ENCODE measurements at regions not wholly inside any gene's neighbourhood (a gene's known extent, or its start where the extent isn't known, plus 50 kb on each side); places are given as distances from the start of the nearest gene placed in this dataset.
A peak's percentile ranks its signal among the peaks of the same experiment; 100 is the strongest.

GRCh38 chr22:49638001-49638400 lies 189.7 kb downstream of the BRD1 start:
- DNase-seq = no peak

DNA sequence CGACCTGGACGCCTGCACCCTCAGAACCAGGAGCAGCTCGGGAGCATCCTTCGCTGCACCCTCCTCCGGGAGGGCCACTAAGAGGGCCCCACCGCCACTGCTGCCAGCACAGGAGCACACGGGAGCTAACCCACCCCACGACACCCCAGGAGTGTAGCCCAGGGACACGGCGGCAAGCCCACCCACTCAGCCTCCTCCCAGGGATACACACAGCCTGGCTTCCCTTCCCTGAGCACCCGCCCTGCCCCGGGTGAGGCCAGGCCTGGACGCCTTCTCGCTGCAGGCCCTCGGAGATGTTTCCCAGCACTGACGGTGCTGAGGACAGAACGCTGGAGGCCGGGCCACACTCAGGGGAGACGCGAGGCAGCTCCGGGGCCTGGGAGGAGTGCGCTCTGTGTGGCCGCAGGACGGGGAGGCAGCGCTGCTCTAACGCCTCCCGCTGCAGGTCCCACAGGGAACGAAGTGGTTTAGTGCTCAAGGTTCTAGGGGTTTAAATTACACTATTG lies 190.4 kb downstream of the BRD1 start:
- DNase-seq = no peak

- no peak for DNase-seq
Measured at GRCh38 chr22:49636649-49637048, 191.0 kb downstream of the BRD1 start.

DNA sequence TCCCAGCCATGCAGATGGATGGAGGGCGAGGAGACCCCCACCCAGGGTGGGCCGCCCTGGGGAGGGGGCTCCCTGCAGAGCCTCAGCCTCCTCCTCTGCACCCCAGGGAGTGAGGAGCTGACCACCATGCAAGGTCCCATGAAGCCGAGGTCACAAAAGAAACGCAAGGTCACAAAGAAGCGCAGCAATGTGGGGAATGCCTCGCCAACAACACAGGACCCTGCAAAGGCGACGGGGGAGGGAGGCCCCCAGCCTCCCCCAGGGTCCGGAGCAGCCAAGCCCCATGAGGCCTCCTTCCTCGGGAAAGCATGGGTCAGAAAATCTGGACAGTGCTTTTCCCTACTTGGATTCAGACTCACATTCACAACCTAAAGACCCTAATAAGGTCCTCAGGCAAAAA lies 191.5 kb downstream of the BRD1 start:
- no peak for DNase-seq

- DNase-seq = no peak
Measured at GRCh38 chr22:49634006-49634772, 193.5 kb downstream of the BRD1 start.

DNA sequence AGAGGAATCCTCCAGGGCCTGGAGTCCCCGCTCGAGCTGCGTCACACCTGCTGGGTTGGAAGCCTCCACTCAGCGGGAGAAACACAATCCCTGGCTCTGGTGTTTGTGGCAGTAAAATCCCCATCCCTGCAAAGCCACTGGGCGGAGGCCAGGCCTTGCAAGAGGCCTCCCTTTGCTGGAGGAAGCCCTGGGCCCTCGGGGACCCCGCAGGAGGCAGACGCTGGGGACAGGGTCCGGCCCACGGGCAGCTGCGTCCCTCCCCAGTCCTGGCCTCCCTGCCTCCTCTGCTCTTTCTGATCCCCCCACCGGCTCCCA lies 194.7 kb downstream of the BRD1 start:
- DNase-seq = no peak

DNA sequence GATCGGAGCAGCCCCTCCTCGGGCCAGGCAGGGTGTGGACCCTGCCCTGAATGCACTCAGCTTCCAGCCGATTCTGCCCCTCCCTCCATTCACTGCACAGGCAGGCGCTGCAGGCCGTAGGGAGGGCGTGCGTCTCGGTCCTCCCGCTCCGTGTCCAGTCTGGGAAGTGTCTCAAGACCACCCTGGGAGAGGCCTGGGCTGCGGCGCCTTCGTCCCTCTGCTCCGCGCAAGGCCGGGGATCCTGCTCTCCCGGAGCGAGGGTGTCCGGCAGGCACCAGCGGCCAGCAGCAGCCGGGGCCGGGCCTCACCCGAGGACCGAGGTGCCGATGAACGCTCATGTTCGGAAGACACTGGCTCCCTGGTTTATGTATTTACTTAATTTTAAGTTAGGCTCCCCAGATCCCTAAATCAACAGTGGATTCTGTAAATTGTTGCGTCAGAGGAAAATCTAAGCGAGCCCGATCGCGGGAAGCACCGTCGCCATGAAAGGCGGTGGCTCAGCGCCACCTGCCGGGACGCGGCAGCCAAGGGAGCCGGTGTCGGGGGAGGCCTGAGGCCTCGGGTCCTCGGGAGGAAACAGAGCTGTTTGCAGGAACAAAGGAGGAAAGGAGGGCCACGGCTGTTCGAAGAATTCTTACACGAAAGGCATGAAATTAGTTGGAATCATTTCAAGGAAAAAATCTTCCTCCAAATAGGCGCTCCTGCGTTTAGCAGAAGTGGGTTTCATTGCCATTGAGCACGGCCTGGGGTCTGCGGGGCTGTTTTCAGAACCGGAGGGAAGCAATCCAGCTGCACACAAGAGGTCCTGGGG lies 195.3 kb downstream of the BRD1 start:
- peak; percentile 16 for DNase-seq

- no peak for DNase-seq
Measured at GRCh38 chr22:49630448-49630946, 197.2 kb downstream of the BRD1 start.

GRCh38 chr22:49629586-49630447 lies 197.9 kb downstream of the BRD1 start:
- no peak for DNase-seq

- no peak for DNase-seq
Measured at GRCh38 chr22:49629261-49629570, 198.5 kb downstream of the BRD1 start.

- DNase-seq = no peak
Measured at GRCh38 chr22:49628391-49629260, 199.0 kb downstream of the BRD1 start.

DNA sequence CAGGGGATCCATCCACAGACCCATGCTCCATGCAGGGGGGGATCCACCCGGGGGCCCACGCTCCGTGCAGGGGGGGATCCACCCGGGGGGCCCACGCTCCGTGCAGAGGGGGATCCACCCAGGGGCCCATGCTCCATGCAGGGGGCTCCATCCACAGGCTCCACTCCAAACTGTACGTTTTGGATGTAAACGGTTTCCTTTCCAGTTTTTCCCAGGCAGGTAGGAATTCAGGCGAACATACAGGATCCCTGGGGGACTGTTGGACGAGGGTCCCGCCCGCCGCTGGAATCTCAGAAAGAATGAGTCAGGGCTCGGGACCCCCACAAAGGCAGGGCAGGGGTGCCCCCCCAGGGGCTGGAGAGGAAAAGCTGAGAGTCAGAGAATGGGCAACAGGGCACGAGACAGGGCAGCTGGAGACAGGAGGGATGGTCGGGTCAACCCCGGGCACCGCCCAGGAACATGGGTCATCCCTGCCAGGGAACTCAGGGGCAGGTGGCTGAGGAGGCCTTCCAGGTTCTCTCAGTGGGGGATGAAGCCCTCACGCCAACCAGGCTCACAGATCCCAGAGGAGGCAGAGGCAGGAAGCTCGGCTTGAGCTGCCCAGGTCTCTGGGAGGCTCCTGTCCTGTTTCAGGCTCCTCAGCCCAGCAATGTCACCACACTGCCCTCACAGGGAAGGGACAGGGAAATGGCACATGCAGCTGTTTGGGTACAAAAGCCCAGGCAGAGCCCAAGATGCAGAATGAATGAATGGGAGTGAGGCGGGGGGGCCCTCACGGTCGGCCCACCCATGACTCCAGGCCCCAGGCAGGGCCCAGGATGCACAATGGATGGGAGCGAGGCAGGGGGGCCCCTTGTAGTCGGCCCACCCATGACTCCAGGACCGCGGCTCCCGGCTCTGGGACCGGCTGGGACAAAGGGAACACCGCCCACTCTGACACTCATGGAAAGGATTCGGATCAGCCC lies 200.2 kb downstream of the BRD1 start:
- no peak for DNase-seq

DNA sequence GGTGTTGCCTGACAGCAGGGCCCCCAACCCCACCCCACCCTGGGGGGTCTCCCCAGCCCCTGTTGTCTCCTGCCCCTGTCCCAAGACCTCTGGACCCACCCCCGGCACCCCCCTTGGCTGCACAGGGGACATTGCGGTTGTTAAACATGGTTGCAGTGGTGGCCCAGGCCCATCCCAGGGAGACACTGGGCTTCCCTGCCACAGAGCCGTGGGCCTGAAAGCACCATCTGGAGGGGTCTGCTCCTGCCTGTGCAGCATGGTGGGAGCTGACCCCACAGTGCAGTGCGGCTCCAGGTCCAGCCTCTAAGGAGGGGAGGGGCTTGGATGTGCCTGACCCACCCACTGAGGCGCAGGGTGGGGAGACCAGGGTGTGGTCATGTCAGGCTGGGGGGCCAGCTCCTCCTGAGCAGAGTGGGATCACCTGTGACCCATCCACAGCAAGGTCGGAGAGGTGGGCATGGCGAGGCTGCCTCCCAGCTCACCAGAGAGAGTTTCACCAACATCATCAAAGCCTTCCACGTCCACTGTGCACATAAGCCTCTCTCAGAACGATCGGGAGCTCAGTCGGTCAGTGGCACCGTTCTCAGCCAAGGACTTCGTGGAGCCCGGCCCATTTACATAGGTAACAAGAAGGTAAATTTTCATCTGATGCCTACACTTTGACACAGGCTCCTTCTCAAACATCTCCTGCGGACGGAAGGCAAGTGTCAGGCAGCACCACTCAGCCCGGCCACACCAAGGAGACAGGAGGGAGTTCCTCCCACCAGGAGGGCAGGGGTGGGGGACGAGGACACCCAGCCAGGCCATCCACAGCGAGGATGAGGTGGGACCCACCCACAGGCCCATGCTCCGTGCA lies 201.1 kb downstream of the BRD1 start:
- DNase-seq = no peak

DNA sequence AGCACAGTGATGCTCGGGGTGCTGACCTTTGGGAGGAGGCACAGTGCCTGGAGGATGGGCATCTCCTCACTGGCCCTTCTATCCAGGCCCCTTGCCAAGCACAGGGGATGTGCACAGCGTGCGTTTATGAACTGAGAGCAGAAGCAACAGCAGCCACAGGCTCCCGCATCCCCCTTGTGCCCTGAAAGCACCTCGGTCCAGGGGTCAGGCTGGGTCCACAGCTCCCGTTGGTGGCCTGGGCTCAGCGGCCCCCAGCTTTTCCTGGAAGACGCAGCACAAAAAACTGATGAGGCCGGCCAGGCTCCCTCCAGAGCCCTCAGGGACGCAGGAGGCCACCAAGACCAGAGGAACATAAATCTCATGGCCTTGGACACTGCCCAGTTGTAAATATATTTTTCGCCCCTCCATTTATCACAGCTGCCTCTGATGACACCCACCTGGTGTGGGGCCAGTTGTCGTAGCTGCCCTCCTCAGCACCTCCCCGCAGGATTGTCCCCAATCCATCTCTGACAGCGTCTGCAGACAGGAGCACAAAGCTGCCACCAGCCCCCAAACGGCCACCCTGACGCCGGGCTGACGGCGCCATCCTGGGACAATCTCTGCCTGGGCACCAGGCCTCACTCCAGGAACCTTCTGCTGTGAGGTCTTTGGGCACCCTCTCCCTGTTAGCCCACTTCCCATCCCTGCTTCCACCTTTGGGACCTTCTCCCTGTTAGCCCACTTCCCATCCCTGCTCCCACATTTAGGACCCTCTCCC lies 203.1 kb downstream of the BRD1 start:
- DNase-seq = no peak

DNA sequence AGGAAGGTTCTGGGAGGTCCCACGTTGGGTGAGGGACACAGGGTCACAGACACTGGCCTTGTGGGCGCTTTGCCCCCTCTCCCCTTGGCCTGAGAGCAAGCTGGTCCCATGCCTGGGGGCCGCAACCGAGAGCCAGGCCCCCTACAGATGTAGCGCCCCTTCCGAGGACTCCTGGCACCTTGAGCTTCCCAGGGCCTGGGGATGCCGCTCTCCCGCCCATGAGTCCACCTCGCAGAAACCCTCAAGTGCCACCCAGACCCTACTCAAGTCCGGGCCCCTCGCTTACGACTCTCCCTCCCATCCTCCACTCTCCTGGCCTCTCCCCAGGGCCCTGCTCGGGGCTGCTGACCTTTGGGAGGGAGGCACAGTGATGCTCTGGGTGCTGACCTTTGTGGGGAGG lies 204.0 kb downstream of the BRD1 start:
- DNase-seq = no peak

DNA sequence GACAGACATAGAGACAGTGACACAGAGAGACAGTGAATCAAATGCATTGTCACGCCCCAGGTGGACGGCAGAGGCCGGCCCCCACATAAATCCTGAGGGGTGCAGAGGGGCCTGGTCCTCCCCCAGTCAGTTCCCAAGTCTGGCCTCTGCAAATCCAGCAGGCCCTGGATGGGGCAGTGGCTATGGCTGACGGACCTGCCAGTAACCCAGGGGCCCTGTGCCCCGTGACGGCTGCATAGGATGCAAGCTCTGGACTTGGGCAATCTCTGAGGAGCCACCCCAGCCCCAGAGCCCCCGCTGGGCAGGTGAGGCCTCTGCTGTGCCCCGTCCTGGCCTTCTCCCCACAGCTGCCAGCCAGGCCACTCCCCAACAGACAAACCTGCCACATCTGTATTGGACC lies 204.5 kb downstream of the BRD1 start:
- no peak for DNase-seq

- DNase-seq = no peak
Measured at GRCh38 chr22:49622241-49623105, 205.2 kb downstream of the BRD1 start.

DNA sequence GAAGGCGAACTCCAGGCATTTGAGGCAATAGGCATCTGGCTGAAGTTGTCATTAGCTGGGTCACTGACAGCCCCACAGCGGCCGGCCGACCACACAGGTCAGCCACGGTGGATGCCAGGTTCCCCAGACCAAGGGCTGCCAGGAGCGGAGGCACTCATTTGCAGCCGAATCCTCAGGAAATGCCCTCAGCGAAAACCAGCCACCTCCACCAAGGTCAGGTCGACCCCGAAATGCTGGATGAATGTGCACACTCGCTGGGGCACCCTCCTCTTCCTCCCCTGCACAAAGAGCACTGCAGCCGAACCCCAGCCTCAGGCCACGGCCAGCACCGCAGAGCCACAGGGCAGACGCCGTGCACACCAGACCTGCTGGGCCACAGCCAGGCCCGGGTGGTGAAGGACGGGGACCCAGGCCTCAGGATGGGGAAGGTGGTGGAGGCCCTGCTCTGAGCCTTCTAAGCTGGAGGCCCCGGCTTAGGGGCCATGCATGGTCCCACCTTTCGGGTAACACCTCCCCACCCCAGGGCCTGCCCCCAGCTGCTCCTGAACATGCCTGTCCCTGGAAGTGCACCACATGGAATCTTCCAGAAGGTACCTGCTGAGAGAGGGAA lies 206.0 kb downstream of the BRD1 start:
- DNase-seq = no peak

Data from activated CD4-positive, alpha-beta T cell treated with anti-CD3 and anti-CD28 coated beads, Interleukin-2, amount 50 U/mL, for 16 hours (primary cell).